OCI-LY1 (cell line): ENCODE measurements at regions not wholly inside any gene's neighbourhood (a gene's known extent, or its start where the extent isn't known, plus 50 kb on each side); places are given as distances from the start of the nearest gene placed in this dataset.

Experiments used
- EZH2 ChIP-seq: fragments of 200-600 bp; sonication (generic), shearing (Covaris generic); IDR thresholded peaks from 2 replicates; pipeline ENCODE4 v1.8.0; 2017; ENCODE audit warnings: borderline replicate concordance, mixed run types, mild to moderate bottlenecking, antibody characterized with exemption, low read length, moderate library complexity, mixed read lengths
- TF ChIP-seq, protein P1 (sequence below): fragments of 200-600 bp; sonication (generic), shearing (Covaris generic); IDR thresholded peaks from 2 replicates; pipeline ENCODE4 v1.5.1; 2017; ENCODE audit warnings: mild to moderate bottlenecking, antibody characterized with exemption, low read length, moderate library complexity, mixed read lengths

- TF ChIP-seq, protein P1, sequence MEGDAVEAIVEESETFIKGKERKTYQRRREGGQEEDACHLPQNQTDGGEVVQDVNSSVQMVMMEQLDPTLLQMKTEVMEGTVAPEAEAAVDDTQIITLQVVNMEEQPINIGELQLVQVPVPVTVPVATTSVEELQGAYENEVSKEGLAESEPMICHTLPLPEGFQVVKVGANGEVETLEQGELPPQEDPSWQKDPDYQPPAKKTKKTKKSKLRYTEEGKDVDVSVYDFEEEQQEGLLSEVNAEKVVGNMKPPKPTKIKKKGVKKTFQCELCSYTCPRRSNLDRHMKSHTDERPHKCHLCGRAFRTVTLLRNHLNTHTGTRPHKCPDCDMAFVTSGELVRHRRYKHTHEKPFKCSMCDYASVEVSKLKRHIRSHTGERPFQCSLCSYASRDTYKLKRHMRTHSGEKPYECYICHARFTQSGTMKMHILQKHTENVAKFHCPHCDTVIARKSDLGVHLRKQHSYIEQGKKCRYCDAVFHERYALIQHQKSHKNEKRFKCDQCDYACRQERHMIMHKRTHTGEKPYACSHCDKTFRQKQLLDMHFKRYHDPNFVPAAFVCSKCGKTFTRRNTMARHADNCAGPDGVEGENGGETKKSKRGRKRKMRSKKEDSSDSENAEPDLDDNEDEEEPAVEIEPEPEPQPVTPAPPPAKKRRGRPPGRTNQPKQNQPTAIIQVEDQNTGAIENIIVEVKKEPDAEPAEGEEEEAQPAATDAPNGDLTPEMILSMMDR: no peak
- TF ChIP-seq EZH2: no peak
These were observed 149.8 kb downstream of the ZIC5 start for GRCh38 chr13:99821741-99822140.
